HG02870 (cell line): ENCODE measurements at regions not wholly inside any gene's neighbourhood (a gene's known extent, or its start where the extent isn't known, plus 50 kb on each side); places are given as distances from the start of the nearest gene placed in this dataset.
"Not testable (repeated sequence)": the region's sequence is repeated elsewhere in the genome, so short reads cannot be mapped to it uniquely, and the experiment has no call there.

Experiments
- ATAC-seq: cut with Tn5 transposase; IDR thresholded peaks from one replicate; pipeline ENCODE4 v1.9.1; 2021; ENCODE audit warnings: mild to moderate bottlenecking, moderate library complexity; ENCODE audit not compliant: unreplicated experiment

DNA sequence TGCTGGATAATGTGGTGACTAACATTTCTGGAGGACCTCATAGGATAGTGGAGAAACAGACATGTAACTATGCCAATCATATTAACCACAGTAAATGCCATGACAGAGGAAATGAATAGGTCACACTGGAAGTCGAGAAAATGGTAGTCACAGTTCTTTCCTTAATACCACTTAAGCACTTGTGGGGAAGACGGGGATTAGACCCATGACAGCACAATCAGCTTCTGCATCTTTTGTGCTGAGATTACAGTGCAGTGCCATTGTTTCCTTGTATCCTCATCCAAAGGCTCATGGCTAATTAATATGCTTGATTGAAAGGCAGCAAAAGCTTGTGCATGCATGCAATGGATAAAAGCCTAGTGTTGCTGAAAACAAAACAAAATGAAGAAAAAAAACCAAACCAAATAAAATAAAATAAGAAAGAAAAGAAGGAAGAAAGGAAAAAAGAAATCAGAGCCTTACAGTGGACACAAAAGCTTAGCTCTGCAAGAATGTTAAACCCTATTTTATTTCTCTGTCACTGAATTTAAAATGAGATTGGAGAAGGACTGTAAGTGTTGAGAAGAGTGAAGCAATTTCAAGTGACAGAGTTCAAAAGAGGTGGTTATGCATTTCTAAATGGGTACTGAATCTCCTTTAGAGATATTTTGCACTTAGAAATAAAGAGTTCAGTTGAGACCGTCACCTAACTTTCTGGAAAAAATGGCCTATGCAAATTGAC is 1011.9 kb downstream of the CDH8 start:
- no peak for ATAC-seq

- ATAC-seq, result no peak
Observed at GRCh38 chr16:61014869-61015268, 1021.4 kb downstream of the CDH8 start.

DNA sequence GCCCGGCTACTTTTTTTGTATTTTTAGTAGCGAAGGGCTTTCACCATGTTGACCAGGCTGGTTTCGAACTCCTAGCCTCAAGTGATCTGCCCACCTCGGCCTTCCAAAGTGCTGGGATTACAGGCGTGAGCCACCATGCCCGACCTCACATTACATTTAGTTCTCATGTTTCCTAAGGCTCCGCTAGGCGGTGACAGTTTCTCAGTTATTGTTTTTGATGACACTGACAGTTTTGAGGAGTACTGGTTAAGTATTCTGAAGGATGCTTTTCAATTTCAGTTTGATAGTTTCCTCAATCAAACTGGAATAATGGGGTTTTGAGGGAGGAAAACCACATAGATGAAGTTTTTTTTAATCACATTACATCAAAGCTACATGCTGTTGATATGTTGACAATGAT is 1028.5 kb downstream of the CDH8 start:
- no peak for ATAC-seq

DNA sequence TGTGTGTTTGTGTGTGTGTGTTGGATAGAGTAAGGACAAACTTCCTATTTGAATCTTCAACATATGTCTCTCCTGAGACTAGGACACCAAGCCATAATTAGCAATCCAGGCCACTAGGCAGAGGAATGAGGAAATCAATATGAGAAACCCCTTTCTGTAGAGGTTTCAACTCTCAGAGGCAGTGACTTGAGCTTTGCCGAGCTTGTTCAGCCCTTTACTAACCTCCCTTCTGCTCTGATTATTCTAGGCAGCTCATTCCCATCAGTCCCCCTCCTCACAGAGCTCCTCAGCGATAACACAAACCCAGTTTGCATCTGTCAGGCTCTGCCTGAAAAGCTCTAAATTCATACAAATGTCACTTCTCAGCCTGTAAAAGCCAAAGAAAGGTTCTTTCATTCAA is 1030.3 kb downstream of the CDH8 start:
- ATAC-seq, result no peak

DNA sequence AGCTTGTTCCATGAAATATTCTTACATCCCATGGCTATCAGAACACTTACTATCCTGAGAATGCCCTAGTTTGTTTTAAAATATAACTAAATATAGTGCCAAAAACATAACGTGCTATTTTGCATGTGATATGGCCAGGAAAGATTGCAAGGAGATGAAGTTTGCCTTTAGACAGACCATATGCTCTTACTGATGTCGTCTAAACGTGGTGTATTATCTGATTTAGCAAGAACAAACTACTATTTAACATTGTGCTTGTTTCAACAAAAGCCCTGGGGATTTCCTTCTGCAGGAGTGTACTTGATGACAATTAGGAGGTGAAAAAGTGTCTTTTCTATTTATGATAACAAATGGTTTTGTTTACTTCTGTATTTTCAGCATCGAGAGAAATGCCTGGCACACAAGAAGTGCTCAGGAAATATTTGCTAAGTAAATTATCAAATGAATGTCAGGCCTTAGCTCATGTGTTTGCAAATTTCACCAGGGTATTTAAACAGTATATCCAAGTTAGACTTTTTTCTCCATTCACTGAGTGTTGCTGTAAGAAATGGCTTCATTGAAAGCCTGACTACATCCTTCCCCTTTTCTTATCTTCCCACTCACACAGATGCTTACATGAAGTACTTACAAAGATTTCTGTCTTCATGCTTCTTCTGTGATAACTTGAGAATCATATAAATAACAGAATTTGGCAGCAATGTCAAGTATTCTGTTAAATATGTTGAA is 1033.6 kb downstream of the CDH8 start:
- ATAC-seq, result no peak

DNA sequence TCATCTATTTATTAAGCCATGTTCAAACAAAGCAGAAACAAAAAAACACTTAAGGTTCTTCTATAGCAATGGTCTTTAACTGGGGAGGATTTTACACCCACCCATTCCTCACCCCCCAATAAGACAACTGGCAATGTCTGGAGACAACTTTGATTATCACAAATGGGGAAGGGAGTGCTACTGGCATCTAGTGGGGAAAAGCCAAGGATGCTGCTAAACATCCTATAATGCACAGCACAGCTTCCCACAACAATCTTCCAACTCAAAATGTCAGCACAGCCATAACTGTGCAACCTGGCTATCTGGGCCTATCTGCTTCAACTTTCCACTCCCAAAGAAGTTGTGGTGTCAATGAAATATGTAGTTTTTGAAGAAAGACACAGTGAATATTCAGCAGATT is 1044.4 kb downstream of the CDH8 start:
- no peak for ATAC-seq

DNA sequence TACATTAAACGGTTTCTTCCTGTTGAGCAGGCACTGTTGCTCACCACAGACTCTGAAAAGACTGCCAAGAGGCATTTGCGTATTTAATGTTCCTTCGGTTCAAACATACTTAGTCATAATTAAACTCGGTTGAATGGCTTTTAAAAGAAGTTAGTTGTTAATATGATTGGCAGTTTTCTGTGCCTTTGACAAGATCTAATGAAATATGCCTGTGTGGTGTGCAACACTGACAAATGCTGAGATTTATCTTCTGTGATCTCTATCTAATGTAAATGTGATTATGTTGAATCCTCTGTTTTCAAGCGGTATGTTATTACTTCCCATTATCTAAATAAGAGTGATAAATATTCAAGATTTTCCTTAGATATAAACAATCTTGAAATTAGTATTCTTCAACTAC is 1046.6 kb downstream of the CDH8 start:
- no peak for ATAC-seq

DNA sequence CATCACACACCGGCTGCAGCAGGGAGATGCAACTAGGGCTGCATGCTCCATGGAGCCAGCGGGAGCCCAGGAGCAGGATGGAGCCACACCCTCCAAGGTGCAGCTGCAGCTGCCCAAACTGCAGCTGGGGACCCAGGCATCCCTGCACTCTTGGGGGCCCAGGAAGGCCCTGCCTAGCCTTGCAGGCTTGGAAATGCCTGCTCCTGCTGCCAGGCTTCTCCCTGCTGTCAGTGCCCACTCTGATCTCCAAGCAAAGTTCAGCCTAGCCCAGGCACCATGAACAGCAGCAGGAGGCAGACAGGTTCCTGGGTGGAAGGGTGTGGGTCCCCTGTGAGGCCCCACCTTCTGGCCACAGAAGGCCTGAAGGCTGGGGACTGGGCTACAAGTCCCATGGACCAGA is 1057.1 kb downstream of the CDH8 start:
- ATAC-seq, result no peak

DNA sequence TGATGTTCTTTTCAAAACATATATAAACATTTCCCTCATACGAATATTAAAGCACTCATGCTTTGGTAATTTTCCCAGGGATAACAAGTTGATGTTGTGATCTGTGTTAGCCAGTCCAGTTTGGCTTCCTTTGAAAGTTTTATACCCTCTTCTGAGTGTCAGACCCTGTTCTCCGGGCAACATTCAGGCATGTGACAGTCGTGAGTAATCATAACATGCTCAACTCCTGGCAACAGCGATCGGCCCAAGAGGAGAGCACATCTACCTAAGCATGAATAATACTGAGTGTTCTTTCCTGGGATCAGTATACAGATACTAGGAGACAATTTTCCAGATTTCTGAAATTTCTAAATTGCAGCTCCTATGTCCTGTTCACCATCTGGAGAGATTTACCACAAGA is 1086.4 kb downstream of the CDH8 start:
- no peak for ATAC-seq

GRCh38 chr16:60945225-60945624 is 1091.0 kb downstream of the CDH8 start:
- ATAC-seq, result no peak

DNA sequence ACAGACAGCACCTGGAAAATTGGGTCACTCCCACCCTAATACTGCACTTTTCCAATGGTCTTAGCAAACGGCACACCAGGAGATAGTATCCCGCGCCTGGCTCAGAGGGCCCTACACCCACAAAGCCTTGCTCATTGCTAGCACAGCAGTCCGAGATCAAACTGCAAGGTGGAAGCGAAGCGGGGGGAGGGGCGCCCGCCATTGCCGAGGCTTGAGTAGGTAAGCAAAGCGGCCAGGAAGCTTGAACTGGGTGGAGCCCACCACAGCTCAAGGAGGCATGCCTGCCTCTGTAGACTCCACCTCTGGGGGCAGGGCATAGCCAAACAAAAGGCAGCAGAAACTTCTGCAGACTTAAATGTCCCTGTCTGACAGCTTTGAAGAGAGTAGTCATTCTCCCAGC is 1100.0 kb downstream of the CDH8 start:
- ATAC-seq, result not testable (repeated sequence)

DNA sequence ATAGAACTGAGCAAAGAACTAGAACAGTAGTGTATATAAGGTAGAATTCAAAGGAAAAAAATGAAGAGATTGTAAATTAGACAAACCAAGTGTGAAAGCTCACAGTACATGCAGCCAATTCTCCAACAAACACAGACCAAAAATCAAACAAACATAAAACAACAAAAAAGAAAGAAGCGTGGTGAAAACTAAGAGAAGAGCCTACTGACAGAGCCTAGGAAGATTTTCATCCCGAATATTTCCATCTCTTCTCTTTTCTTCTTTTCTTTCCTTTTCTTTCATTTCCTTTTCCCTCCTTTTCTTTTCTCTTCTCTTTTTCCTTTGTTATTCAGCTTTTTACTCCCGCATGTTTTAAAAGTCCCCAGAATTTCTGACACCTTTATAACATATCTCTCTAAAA is 1103.6 kb downstream of the CDH8 start:
- no peak for ATAC-seq

GRCh38 chr16:60930291-60930690 is 1105.9 kb downstream of the CDH8 start:
- no peak for ATAC-seq

GRCh38 chr16:60922920-60923319 is 1113.3 kb downstream of the CDH8 start:
- no peak for ATAC-seq

- ATAC-seq, result no peak
Observed at GRCh38 chr16:60914334-60914733, 1121.9 kb downstream of the CDH8 start.

DNA sequence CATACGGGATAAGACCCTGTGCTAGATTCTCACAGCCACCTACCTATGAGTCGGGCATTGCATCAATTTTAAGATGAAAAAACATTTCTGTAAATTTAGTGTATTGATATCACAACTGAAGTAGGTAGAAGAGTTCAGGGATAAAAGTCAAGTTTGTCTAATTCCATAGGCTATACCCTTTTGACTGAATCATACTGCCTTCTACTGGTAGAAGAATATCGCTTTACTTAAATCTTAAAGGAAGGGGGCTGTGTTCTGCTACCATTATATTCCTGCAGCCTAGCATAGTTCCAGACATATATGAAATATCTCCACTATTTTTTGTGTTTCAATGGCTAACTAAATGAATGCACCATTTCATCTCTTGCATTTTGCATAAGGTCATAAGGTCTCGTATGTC is 1128.6 kb downstream of the CDH8 start:
- ATAC-seq, result no peak

DNA sequence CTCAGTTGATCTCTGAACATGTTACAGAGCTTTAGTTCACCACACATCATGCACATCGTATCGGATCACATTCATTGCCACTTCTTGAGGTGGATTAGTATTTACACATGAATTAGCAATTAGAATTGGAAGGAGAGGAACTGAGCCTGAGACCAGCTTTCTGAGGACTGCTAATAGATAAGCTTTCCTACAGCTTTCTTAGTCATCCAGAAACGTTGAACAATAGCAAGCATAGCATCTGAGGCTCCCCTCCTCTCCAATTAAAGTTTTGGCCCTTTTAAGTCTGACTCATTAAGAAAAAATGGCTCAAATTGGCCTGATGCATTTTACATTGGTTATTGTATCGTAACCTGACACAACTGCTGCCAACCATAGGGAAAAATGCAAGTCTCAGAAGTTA is 1130.4 kb downstream of the CDH8 start:
- ATAC-seq, result no peak

- ATAC-seq, result no peak
Observed at GRCh38 chr16:60902114-60902513, 1134.1 kb downstream of the CDH8 start.

DNA sequence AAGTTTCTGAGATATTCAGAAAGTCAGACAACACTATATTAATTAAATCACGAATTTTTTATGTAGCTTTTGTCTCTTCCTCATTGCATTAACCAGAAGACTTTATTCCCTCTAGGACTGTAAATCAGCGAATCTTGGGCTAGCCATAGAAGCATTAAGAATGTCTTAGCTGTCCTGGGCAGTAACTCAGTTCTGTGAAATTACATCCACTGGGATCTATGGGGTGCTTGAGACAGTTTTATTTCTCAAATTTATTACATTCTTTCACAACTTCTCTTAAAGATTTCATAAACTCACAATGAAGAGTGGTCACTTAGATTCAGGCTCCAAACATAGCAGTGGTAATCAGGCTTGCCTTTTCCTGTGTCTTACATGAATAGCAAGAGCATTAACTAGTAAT is 1153.4 kb downstream of the CDH8 start:
- no peak for ATAC-seq

DNA sequence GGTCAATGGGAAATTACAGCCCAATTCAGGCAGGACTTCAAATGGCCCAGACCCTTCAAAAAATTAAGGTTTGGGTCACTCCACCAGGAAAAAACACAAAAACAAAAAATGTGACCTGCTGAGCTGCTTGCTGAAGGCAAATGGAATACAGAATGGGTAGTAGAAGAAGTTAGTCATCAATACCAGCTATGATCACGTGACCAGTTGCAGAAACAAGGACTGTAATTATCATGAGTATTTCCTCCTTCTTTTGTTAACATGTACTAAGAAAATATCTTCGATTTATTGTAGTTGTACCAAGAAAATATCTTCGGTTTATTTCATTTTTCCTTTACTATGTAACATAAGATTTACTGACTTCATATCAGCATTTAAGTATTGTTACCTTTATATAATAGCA is 1183.6 kb downstream of the CDH8 start:
- no peak for ATAC-seq

DNA sequence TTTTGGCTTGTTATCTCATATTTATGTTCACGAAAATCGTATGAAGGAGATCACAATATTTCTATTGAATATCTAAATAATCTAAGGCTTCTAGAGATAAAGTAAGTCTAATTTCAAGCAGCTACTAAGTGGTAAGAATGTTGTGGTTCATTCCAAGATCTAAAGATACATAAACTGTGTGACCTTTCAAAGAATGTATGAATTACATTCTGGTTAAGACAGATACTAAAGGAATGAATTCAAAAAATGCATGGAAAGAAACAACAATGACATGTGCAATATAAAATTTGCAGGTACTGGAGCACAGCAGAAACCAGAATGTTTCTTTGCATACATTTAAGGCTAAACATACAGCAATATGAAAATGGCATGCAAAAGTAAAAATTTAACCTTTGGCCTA is 1214.6 kb downstream of the CDH8 start:
- no peak for ATAC-seq

DNA sequence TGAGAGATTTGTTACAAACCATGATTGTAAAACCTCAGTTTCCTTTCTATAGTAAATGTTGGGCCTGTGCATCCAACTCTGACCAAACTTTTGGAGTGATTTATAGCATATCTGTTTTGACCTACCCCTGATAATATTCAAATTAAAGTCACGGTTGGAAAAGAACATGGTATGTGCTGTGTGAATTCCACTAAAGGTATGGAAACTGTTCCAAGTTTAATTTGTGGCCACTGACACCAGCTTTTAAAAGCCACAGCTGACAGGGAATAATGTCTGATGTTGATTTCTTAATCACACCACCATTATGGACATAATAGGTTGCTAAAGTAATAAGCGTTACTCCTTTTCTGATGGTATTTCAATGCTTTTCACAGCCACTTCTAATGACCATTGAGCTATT is 1215.9 kb downstream of the CDH8 start:
- ATAC-seq, result no peak

- ATAC-seq, result no peak
Observed at GRCh38 chr16:60818465-60818864, 1217.8 kb downstream of the CDH8 start.
